HEK293 (cell line): ENCODE measurements at regions not wholly inside any gene's neighbourhood (a gene's known extent, or its start where the extent isn't known, plus 50 kb on each side); places are given as distances from the start of the nearest gene placed in this dataset.

Experiments used
- ATF2 ChIP-seq: fragments of 450-650 bp; formaldehyde crosslinking; IDR thresholded peaks from 2 replicates; pipeline ENCODE4 v1.5.1; 2016; ENCODE audit warnings: missing biosample characterization, missing genetic modification characterization, low read depth
- CTCF ChIP-seq: fragments of 450-650 bp; formaldehyde crosslinking; IDR thresholded peaks from 2 replicates; pipeline ENCODE4 v1.5.1; 2016; ENCODE audit warnings: missing biosample characterization, missing genetic modification characterization
- HOXC10 ChIP-seq: sonication (generic); formaldehyde crosslinking; IDR thresholded peaks from 2 replicates; pipeline ENCODE4 v1.8.1; 2023; ENCODE audit warnings: mild to moderate bottlenecking, missing genetic modification reagents
- REST ChIP-seq: fragments of 450-650 bp; formaldehyde crosslinking; IDR thresholded peaks from 2 replicates; pipeline ENCODE4 v1.5.1; 2016; ENCODE audit warnings: missing biosample characterization, missing genetic modification characterization
- ZNF10 ChIP-seq: fragments of 450-650 bp; formaldehyde crosslinking; IDR thresholded peaks from 2 replicates; pipeline ENCODE4 v1.5.1; 2017; ENCODE audit warnings: missing biosample characterization, missing genetic modification characterization
- ZNF350 ChIP-seq: fragments of 450-650 bp; formaldehyde crosslinking; IDR thresholded peaks from 2 replicates; pipeline ENCODE4 v1.5.0; 2017; ENCODE audit warnings: missing biosample characterization, mild to moderate bottlenecking, missing genetic modification characterization
- ZNF37A ChIP-seq: fragments of 450-650 bp; IDR thresholded peaks from 2 replicates; pipeline ENCODE4 v1.5.1; 2018; ENCODE audit warnings: missing biosample characterization, missing genetic modification characterization
- ZNF596 ChIP-seq: fragments of 450-650 bp; IDR thresholded peaks from 2 replicates; pipeline ENCODE4 v1.5.0; 2018; ENCODE audit warnings: missing biosample characterization, mild to moderate bottlenecking, missing genetic modification characterization, moderate library complexity

- no peak for TF ChIP-seq ATF2
- TF ChIP-seq ZNF10 (tag by site-specific recombination), result no peak
- no peak for TF ChIP-seq ZNF37A (tag by site-specific recombination)
- TF ChIP-seq ZNF596 (tag by site-specific recombination), result no peak
- TF ChIP-seq ZNF350 (tag by site-specific recombination), result no peak
- no peak for TF ChIP-seq CTCF (tag by site-specific recombination)
- no peak for TF ChIP-seq HOXC10
- no peak for TF ChIP-seq REST (tag by site-specific recombination)
Measured at GRCh38 chr12:63353559-63353958, 202.6 kb upstream of the AVPR1A start.
